HG02870 (cell line): ENCODE measurements at regions not wholly inside any gene's neighbourhood (a gene's known extent, or its start where the extent isn't known, plus 50 kb on each side); places are given as distances from the start of the nearest gene placed in this dataset.
"Not testable (repeated sequence)": the region's sequence is repeated elsewhere in the genome, so short reads cannot be mapped to it uniquely, and the experiment has no call there.

Source experiments
- ATAC-seq: cut with Tn5 transposase; IDR thresholded peaks from one replicate; pipeline ENCODE4 v1.9.1; 2021; ENCODE audit warnings: mild to moderate bottlenecking, moderate library complexity; ENCODE audit not compliant: unreplicated experiment

GRCh38 chr4:164531336-164531735, 222.6 kb upstream of the SMIM31 start:
- no peak for ATAC-seq

GRCh38 chr4:164536814-164537213, 217.1 kb upstream of the SMIM31 start:
- no peak for ATAC-seq

DNA sequence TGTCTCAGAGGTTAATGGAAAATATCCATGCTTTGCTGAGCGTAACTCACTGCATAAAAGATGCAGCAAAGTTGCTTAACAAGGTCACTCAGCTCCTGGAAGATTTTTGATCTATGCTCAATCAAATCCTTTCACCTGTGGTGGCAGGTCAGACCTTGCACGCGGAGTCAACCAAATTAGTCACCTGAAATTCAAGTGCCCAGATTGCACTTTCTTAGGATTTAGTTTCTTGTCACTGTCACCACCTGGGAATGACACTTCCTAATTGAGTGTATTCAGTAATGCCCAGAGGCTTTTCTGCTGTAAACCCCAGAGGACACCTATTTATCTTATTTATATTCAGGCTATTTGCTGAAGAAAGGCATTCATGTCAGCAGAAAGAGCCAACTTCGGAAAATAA, 215.8 kb upstream of the SMIM31 start:
- ATAC-seq: no peak

DNA sequence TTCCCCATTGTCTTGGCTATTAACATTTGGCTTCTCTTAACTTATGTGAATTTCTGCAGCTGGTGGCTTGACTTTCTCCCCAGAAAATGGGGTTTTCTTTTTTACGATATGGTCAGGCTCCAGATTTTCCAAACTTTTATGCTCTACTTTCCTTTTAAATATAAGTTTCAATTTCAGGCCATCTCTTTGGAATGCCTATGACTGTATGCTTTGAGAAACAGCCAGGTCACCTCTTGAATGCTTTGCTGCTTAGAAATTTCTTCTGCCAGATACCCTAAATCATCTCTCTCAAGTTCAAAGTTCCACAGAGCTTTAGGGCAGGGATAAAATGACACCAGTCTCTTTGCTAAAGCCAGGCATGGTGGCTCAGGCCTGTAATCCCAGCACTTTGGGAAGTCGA, 212.9 kb upstream of the SMIM31 start:
- no peak for ATAC-seq

- ATAC-seq: no peak
Observed at GRCh38 chr4:164542431-164542830, 211.5 kb upstream of the SMIM31 start.

DNA sequence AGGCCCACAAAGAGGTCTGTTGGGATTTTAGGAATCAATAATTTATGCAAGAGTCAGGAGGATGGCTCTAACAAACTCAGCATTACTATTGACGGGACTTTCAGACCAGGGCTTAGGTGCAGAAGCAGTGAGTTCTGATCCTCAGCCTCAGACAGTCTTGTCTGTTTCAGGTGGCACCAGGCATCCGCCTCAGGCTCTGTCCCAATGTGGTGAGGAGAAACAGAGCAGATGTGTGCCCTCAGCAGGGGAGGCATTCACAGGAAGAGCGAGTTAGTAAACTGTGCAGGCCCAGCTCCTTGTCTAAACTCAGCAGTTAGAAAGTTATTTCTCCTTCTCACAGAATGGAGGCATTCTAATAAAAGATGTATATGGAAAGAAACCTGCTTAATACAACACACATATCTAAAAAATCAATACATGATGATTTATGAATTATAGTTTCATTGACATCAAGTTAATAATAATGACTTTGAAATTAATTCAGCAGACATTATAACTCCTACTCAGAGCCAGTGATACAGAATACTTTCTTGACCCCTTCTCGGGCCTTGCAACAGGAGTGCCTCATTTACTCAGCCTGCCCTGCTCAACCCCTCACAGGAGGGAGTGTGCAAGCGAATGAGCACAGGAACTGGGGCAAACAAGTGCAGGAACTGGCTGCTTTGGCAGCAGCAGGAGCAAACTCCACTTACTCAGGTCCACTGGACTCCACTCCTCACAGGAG, 202.8 kb upstream of the SMIM31 start:
- no peak for ATAC-seq

GRCh38 chr4:164551713-164552040, 202.3 kb upstream of the SMIM31 start:
- ATAC-seq: no peak

- ATAC-seq: no peak
Observed at GRCh38 chr4:164571593-164572390, 182.1 kb upstream of the SMIM31 start.

- no peak for ATAC-seq
Observed at GRCh38 chr4:164572877-164573279, 181.1 kb upstream of the SMIM31 start.

DNA sequence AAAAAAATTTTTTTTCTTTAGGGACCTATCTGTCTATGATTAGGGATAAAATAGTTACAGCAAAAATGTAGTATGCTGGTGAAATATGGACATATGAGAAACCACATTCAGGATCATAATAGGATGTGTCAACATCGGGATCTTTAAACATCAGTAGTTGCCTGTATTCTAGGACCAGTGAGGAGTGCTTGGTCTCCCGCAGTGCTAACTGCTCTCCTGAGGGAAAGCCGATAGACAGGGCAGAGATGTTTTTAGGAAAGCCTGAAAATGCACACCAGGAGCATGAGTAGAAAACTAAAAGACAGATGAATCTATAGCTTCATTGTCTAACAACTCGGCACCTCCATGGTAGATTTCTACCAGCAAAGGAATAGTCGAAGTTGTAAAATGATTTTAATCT, 178.1 kb upstream of the SMIM31 start:
- ATAC-seq: no peak

GRCh38 chr4:164579270-164579942, 174.5 kb upstream of the SMIM31 start:
- no peak for ATAC-seq

GRCh38 chr4:164591666-164592065, 162.3 kb upstream of the SMIM31 start:
- no peak for ATAC-seq

GRCh38 chr4:164595751-164596150, 158.2 kb upstream of the SMIM31 start:
- no peak for ATAC-seq

- ATAC-seq: no peak
Observed at GRCh38 chr4:164596318-164596878, 157.5 kb upstream of the SMIM31 start.

DNA sequence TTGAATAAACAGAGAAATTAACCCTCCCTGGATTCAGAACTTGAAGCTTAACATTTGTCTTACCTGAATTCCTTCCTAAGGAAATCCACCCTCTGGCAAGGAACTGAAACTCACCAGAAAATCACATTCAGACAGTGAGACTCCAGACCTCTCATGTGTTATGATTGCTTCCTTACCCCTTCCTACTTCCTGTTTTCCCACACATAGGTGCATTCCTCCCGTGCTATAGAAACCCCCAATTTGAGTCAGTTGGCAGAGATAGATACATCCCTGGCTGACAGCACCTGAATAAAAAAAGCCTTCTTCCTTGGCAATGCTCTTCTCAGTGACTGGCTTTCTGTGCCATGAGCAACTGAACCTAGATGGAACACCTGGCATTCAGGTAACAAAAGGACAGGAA, 157.0 kb upstream of the SMIM31 start:
- ATAC-seq: no peak

- no peak for ATAC-seq
Observed at GRCh38 chr4:164601653-164602052, 152.3 kb upstream of the SMIM31 start.

DNA sequence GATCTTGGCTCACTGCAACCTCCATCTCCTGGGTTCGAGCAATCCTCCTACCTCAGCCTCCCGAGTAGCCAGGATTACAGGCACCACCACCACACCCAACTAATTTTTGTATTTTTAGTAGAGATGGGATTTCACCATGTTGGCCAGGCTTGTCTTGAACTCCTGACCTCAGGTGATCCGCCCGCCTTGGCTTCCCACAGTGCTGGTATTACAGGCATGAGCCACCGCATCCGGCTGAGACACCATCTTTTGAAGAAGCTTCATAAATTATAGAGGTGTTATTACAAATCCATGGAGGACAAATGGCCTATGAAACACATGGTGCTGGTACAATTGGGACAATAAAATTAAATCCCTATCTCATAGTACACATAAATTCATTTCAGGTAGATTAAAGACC, 148.1 kb upstream of the SMIM31 start:
- ATAC-seq: not testable (repeated sequence)

DNA sequence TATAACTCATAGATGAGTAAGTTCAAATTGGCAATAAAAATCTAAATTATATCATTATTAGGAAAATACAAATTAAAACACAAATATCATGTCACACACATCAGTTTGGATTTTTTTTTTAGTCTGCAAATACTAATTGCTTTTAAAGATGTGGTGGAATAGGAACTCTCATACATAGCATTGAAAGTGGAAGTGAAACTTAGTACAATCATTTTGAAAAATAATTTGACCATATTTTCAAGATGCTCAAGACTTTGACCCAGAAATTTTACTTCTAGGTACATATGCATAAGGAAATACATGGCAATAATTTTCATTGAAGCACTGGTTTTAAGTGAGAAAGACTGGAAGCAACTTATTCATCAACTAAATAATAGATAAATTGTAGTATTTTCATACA, 147.5 kb upstream of the SMIM31 start:
- peak; percentile 96 for ATAC-seq

GRCh38 chr4:164613256-164613655, 140.7 kb upstream of the SMIM31 start:
- no peak for ATAC-seq

DNA sequence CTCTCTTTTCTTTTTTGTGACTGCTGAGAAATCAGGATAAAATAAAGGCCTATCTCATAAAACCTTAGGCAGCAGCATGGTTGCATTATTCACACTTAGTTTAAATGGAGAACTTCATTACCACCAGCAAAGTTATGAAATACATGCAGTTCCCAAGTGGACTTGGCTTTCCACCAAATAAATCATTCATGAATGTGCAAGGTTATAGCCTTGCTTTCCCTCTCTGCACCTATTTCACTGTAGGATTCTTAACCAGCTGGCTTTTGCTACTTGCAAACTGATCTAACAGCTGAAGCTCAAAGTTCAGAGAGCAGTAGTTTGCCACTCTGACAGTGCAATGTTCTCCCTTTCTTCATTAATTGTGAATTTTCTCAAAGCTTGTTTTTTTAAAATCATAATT, 140.1 kb upstream of the SMIM31 start:
- no peak for ATAC-seq

DNA sequence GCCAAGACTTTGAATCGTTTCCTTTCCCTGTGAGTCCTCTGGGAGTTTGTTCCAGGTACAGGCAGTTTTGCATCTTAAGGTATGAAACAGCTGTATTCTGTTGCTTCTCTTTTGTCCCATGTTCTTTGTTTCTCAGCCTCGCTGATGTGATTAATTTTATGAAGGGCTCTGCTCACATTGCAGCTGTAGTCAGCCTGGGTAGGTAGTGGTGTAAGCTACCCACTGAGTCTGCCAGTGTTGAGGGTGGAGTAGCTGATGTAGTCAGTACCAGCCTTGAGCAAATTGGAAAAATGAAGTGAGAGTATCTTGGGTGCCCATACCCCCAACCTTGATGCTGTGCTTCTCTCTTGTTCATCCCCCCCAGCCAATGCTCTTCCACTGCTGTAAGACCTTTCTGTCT, 139.6 kb upstream of the SMIM31 start:
- ATAC-seq: no peak

DNA sequence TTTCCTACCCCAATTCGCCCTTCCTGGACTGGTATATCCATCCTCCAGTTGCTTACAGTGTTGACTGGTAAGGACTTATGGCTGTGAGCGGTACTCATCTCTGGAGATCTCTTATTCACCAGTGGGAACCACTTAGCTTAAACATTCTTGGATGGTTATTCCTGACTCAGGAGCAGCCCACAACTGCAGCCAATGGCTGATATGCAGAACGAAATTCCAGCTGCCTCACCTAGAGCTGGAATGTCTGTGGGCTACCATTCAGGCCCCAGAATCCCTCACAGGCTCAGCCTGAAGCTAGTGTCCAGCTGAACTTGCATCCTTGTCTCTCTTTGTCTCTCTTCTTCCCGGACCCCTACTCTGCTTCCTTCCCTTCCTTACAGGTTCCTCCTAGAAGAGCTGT, 138.9 kb upstream of the SMIM31 start:
- no peak for ATAC-seq
